H9 (cell line): ENCODE measurements at regions not wholly inside any gene's neighbourhood (a gene's known extent, or its start where the extent isn't known, plus 50 kb on each side); places are given as distances from the start of the nearest gene placed in this dataset.

Source experiments
- DNase-seq: peaks from one replicate; pipeline ENCODE4 v3.0.0-alpha.2; 2017
- H2AFZ ChIP-seq: one replicate; pipeline ENCODE4 v1.6.1; 2013; ENCODE audit warnings: mild to moderate bottlenecking, low read length, control low read depth, moderate library complexity
- H2AK5ac ChIP-seq: 2 replicates; pipeline ENCODE4 v1.6.1; 2013; ENCODE audit warnings: low read length, control low read depth, mixed read lengths; ENCODE audit not compliant: insufficient read length
- H2BK120ac ChIP-seq: one replicate; pipeline ENCODE4 v1.6.1; 2013; ENCODE audit warnings: low read depth, mild to moderate bottlenecking, low read length, control low read depth, inconsistent platforms; ENCODE audit not compliant: poor library complexity, severe bottlenecking
- H2BK12ac ChIP-seq: 2 replicates; pipeline ENCODE4 v1.6.1; 2013; ENCODE audit warnings: low read length, control low read depth, mixed read lengths, low read depth; ENCODE audit not compliant: insufficient read length
- H2BK15ac ChIP-seq: 2 replicates; pipeline ENCODE4 v1.6.1; 2013; ENCODE audit warnings: low read depth, low read length, control low read depth
- H2BK20ac ChIP-seq: one replicate; pipeline ENCODE4 v1.6.1; 2013; ENCODE audit warnings: low read depth, mild to moderate bottlenecking, low read length, control low read depth, inconsistent platforms; ENCODE audit not compliant: poor library complexity, severe bottlenecking
- H2BK5ac ChIP-seq: 2 replicates; pipeline ENCODE4 v1.6.1; 2013; ENCODE audit warnings: low read length, control low read depth, mixed read lengths; ENCODE audit not compliant: insufficient read length
- H3K14ac ChIP-seq: 2 replicates; pipeline ENCODE4 v1.6.1; 2013; ENCODE audit warnings: low read length, control low read depth; ENCODE audit not compliant: insufficient read depth
- H3K18ac ChIP-seq: 2 replicates; pipeline ENCODE4 v1.6.1; 2013; ENCODE audit warnings: low read depth, mild to moderate bottlenecking, mixed read lengths, low read length, control low read depth; ENCODE audit not compliant: insufficient read length
- H3K23ac ChIP-seq: 2 replicates; pipeline ENCODE4 v1.6.1; 2013; ENCODE audit warnings: low read length, control low read depth, mixed read lengths, low read depth; ENCODE audit not compliant: insufficient read length
- H3K23me2 ChIP-seq: 2 replicates; pipeline ENCODE4 v1.6.1; 2013; ENCODE audit warnings: low read depth, mild to moderate bottlenecking, mixed read lengths, low read length, control low read depth; ENCODE audit not compliant: insufficient read length, poor library complexity, severe bottlenecking
- H3K27ac ChIP-seq: 2 replicates; pipeline ENCODE4 v1.5.1; 2013; ENCODE audit warnings: low read length, control low read depth, mixed read lengths, low read depth; ENCODE audit not compliant: insufficient read length
- H3K27me3 ChIP-seq: 2 replicates; pipeline ENCODE4 v1.6.1; 2013; ENCODE audit warnings: low read length, control low read depth, inconsistent platforms; ENCODE audit not compliant: insufficient read depth
- H3K4ac ChIP-seq: 2 replicates; pipeline ENCODE4 v1.6.1; 2013; ENCODE audit warnings: low read depth, mild to moderate bottlenecking, control low read depth, inconsistent platforms, low read length, moderate library complexity
- H3K4me1 ChIP-seq: 2 replicates; pipeline ENCODE4 v1.6.1; 2013; ENCODE audit warnings: low read length, control low read depth, inconsistent platforms; ENCODE audit not compliant: insufficient read depth
- H3K4me2 ChIP-seq: 2 replicates; pipeline ENCODE4 v1.6.1; 2013; ENCODE audit warnings: low read length, control low read depth, mixed read lengths; ENCODE audit not compliant: insufficient read length, insufficient read depth
- H3K56ac ChIP-seq: 2 replicates; pipeline ENCODE4 v1.6.1; 2013; ENCODE audit warnings: low read depth, mild to moderate bottlenecking, mixed read lengths, low read length, control low read depth; ENCODE audit not compliant: insufficient read length
- H3K79me1 ChIP-seq: 2 replicates; pipeline ENCODE4 v1.6.1; 2013; ENCODE audit warnings: low read depth, mild to moderate bottlenecking, moderate library complexity, low read length, control low read depth, inconsistent platforms; ENCODE audit not compliant: insufficient read depth, poor library complexity, severe bottlenecking
- H3K79me2 ChIP-seq: 2 replicates; pipeline ENCODE4 v1.6.1; 2013; ENCODE audit warnings: low read length, control low read depth, inconsistent platforms; ENCODE audit not compliant: insufficient read depth
- H3K9ac ChIP-seq: 2 replicates; pipeline ENCODE4 v1.6.1; 2013; ENCODE audit warnings: low read length, control low read depth, mixed read lengths; ENCODE audit not compliant: insufficient read length; ENCODE audit errors: extremely low read depth
- H3K9me3 ChIP-seq: one replicate; pipeline ENCODE4 v1.6.1; 2013; ENCODE audit warnings: low read depth, low read length, inconsistent platforms; ENCODE audit not compliant: control insufficient read depth
- H3T11ph ChIP-seq: one replicate; pipeline ENCODE4 v1.6.1; 2013; ENCODE audit warnings: mild to moderate bottlenecking, low read length, control low read depth, inconsistent platforms
- H4K20me1 ChIP-seq: one replicate; pipeline ENCODE4 v1.6.1; 2013; ENCODE audit not compliant: control insufficient read depth, insufficient read length, insufficient read depth
- H4K5ac ChIP-seq: 2 replicates; pipeline ENCODE4 v1.6.1; 2013; ENCODE audit warnings: low read depth, mild to moderate bottlenecking, mixed read lengths, low read length, control low read depth; ENCODE audit not compliant: insufficient read length
- H4K8ac ChIP-seq: replicated peaks from 2 replicates; pipeline ENCODE4 v1.6.1; 2013; ENCODE audit warnings: low read length, control low read depth, mixed read lengths, low read depth; ENCODE audit not compliant: insufficient read length
- H4K91ac ChIP-seq: 2 replicates; pipeline ENCODE4 v1.6.1; 2013; ENCODE audit warnings: low read depth, mild to moderate bottlenecking, moderate library complexity, mixed read lengths, low read length, control low read depth; ENCODE audit not compliant: insufficient read length
- H3K27ac Mint-ChIP-seq, 3 experiments: 2 replicates in 2 of 3; 3 replicates in 1 of 3; pipeline ENCODE4 v1.8.0; 2020 to 2021; ENCODE audit warnings: mixed read lengths in 3 of 3, mild to moderate bottlenecking in 1 of 3, moderate library complexity in 1 of 3
- H3K27me3 Mint-ChIP-seq: 2 replicates; pipeline ENCODE4 v1.8.0; 2021; ENCODE audit warnings: low read depth, mild to moderate bottlenecking, moderate library complexity, mixed read lengths
- H3K36me3 Mint-ChIP-seq, 3 experiments: 2 replicates in 2 of 3; 3 replicates in 1 of 3; pipeline ENCODE4 v1.8.0; 2020 to 2021; ENCODE audit warnings: low read depth in 3 of 3, mixed read lengths in 3 of 3; ENCODE audit not compliant: insufficient read depth in 1 of 3
- H3K4me1 Mint-ChIP-seq, 2 experiments: 2 replicates each; pipeline ENCODE4 v1.8.0; 2020; ENCODE audit warnings: mixed read lengths in 2 of 2
- H3K4me3 Mint-ChIP-seq, 2 experiments: 2 replicates in 1 of 2; 3 replicates in 1 of 2; pipeline ENCODE4 v1.8.0; 2020 to 2021; ENCODE audit warnings: mild to moderate bottlenecking in 2 of 2, mixed read lengths in 2 of 2, moderate library complexity in 1 of 2
- H3K9me3 Mint-ChIP-seq, 2 experiments: 2 replicates in 1 of 2; 3 replicates in 1 of 2; pipeline ENCODE4 v1.8.0; 2020; ENCODE audit warnings: mild to moderate bottlenecking in 2 of 2, mixed read lengths in 2 of 2, moderate library complexity in 1 of 2
- WGBS: extraction: QIAGEN DNeasy Blood & Tissue Kit; methylation state at CpG from one replicate; pipeline ENCODE4 v1.1.7; 2013; ENCODE audit warnings: missing lambda C conversion rate, low lambda C conversion rate, mixed read lengths; ENCODE audit not compliant: insufficient read length; ENCODE audit errors: extremely low coverage; 5-methylcytosine and 5-hydroxymethylcytosine counted together
- TF ChIP-seq, protein P1 (sequence below): fragments of 200-600 bp; sonication (generic); conservative IDR thresholded peaks from 3 replicates; pipeline ENCODE4 v1.8.0; 2021; ENCODE audit warnings: antibody characterized with exemption, mild to moderate bottlenecking

DNA sequence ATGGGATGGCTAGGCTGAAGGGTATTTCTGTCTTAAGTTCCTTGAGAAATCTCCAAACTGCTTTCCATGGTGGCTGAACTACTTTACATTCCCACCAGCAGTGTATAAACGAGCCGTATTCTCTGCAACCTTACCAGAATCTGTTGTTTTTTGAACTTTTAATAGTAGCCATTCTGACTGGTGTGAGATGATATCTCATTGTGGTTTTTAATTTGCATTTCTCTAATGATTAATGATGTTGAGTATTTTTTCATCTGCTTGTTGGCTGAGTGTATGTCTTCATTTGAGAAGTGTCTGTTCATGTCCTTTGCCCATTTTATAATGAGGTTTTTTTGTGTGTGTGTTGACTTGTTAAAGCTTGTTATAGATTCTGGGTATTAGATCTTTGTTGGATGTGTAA lies 226.8 kb upstream of the IGFBP3 start:
- no CpG with 5 or more reads among the region's 2 CpGs for WGBS
- H3K23me2 ChIP-seq, result no peaks in the 10 kb centered on the region
- no peaks in the 10 kb centered on the region for H3K79me1 ChIP-seq
- H2BK120ac ChIP-seq, result no peak overlapping the region
- no peaks in the 10 kb centered on the region; the same call in 1 of the 2 replicates for H3K4me1 ChIP-seq
- Mint-ChIP-seq H3K9me3 (no peaks in the 10 kb centered on the region), H3K4me1 (peaks cover 32 to 34% of the 10 kb centered on the region in 2 experiments), H3K27ac (no peak overlapping the region), H3K4me3 (no peak overlapping the region), H3K36me3 (peaks cover 0 to 2% (median 0%) of the 10 kb centered on the region in 3 experiments; a peak in 2 of 7 replicates), H3K27me3 (no peaks in the 10 kb centered on the region)
- H4K8ac ChIP-seq, result no peak overlapping the region
- H2BK20ac ChIP-seq, result no peak overlapping the region
- H4K91ac ChIP-seq, result no peak overlapping the region
- no peak overlapping the region for H2BK15ac ChIP-seq
- H2AK5ac ChIP-seq, result no peak overlapping the region
- no peak overlapping the region for H3K9ac ChIP-seq
- H4K20me1 ChIP-seq, result no peaks in the 10 kb centered on the region
- no peak overlapping the region for H3K18ac ChIP-seq
- no peaks in the 10 kb centered on the region for H3K79me2 ChIP-seq
- H3K27me3 ChIP-seq, result no peaks in the 10 kb centered on the region
- no peak overlapping the region for H3K4me2 ChIP-seq
- no peak overlapping the region for H3K4ac ChIP-seq
- no peak overlapping the region for H2AFZ ChIP-seq
- H3K14ac ChIP-seq, result no peak overlapping the region
- H3T11ph ChIP-seq, result no peak overlapping the region
- no peak overlapping the region for H2BK12ac ChIP-seq
- H2BK5ac ChIP-seq, result no peak overlapping the region
- H3K56ac ChIP-seq, result no peak overlapping the region
- TF ChIP-seq, protein P1, sequence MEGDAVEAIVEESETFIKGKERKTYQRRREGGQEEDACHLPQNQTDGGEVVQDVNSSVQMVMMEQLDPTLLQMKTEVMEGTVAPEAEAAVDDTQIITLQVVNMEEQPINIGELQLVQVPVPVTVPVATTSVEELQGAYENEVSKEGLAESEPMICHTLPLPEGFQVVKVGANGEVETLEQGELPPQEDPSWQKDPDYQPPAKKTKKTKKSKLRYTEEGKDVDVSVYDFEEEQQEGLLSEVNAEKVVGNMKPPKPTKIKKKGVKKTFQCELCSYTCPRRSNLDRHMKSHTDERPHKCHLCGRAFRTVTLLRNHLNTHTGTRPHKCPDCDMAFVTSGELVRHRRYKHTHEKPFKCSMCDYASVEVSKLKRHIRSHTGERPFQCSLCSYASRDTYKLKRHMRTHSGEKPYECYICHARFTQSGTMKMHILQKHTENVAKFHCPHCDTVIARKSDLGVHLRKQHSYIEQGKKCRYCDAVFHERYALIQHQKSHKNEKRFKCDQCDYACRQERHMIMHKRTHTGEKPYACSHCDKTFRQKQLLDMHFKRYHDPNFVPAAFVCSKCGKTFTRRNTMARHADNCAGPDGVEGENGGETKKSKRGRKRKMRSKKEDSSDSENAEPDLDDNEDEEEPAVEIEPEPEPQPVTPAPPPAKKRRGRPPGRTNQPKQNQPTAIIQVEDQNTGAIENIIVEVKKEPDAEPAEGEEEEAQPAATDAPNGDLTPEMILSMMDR, result no peak
- no peak overlapping the region for H3K23ac ChIP-seq
- H4K5ac ChIP-seq, result no peak overlapping the region
- no peaks in the 10 kb centered on the region for H3K9me3 ChIP-seq
- no peak overlapping the region for H3K27ac ChIP-seq
- no peak for DNase-seq
